Liver (tissue), 3 donors: ENCODE measurements at regions not wholly inside any gene's neighbourhood (a gene's known extent, or its start where the extent isn't known, plus 50 kb on each side); places are given as distances from the start of the nearest gene placed in this dataset.

Source experiments
- CTCF ChIP-seq: fragments of 150-350 bp; IDR thresholded peaks from 2 replicates; pipeline ENCODE4 v1.5.1; 2017; ENCODE audit warnings: improper control_type of control experiment, low read depth, low read length; ENCODE audit not compliant: missing input control
- JUND ChIP-seq, 2 donors: IDR thresholded peaks; 2 replicates each; pipeline ENCODE4 v1.6.1; 2016; ENCODE audit warnings: antibody characterized with exemption in 2 of 2
- MAX ChIP-seq: IDR thresholded peaks from 2 replicates; pipeline ENCODE4 v1.6.1; 2016; ENCODE audit warnings: antibody characterized with exemption
- RAD21 ChIP-seq, 2 donors: IDR thresholded peaks; 2 replicates each; pipeline ENCODE4 v1.6.1; 2016; ENCODE audit warnings: antibody characterized with exemption in 2 of 2, mild to moderate bottlenecking in 2 of 2
- REST ChIP-seq: IDR thresholded peaks from 2 replicates; pipeline ENCODE4 v1.6.1; 2016; ENCODE audit warnings: antibody characterized with exemption, mild to moderate bottlenecking
- RXRA ChIP-seq, 2 donors: IDR thresholded peaks; 2 replicates each; pipeline ENCODE4 v1.6.1; 2017 to 2018; ENCODE audit warnings: antibody characterized with exemption in 2 of 2, mild to moderate bottlenecking in 1 of 2
- SP1 ChIP-seq: IDR thresholded peaks from 2 replicates; pipeline ENCODE4 v1.6.1; 2018; ENCODE audit warnings: antibody characterized with exemption, mild to moderate bottlenecking
- TAF1 ChIP-seq: conservative IDR thresholded peaks from 2 replicates; pipeline ENCODE4 v1.6.1; 2016; ENCODE audit warnings: antibody characterized with exemption, mild to moderate bottlenecking
- donor health status: healthy.
- donor health status: healthy.

GRCh38 chr20:58092871-58093270 lies 135.6 kb downstream of the ANKRD60 start:
- no peak for TF ChIP-seq CTCF
- no peak for TF ChIP-seq MAX
- TF ChIP-seq RAD21 (IDR thresholded peaks at IDR 0.05), result no peak
- no peak for TF ChIP-seq RXRA (IDR thresholded peaks at IDR 0.05)
- TF ChIP-seq REST, result no peak
- TF ChIP-seq TAF1, result no peak
- no peak for TF ChIP-seq SP1
- no peak for TF ChIP-seq JUND (IDR thresholded peaks at IDR 0.05)
